HEK293T (cell line): ENCODE measurements at regions not wholly inside any gene's neighbourhood (a gene's known extent, or its start where the extent isn't known, plus 50 kb on each side); places are given as distances from the start of the nearest gene placed in this dataset.

Experiments
- BHLHE40 ChIP-seq: fragments of 450-650 bp; IDR thresholded peaks from 2 replicates; pipeline ENCODE4 v1.6.1; 2016; ENCODE audit warnings: mild to moderate bottlenecking, moderate library complexity, borderline replicate concordance
- CTBP1 ChIP-seq: fragments of 450-650 bp; IDR thresholded peaks from 2 replicates; pipeline ENCODE4 v1.6.1; 2016; ENCODE audit warnings: borderline replicate concordance
- ELF4 ChIP-seq: fragments of 450-650 bp; IDR thresholded peaks from 2 replicates; pipeline ENCODE4 v1.6.1; 2017; ENCODE audit warnings: antibody characterized with exemption
- FOXK2 ChIP-seq: fragments of 450-650 bp; IDR thresholded peaks from 2 replicates; pipeline ENCODE4 v1.6.1; 2016; ENCODE audit warnings: mild to moderate bottlenecking
- FOXM1 ChIP-seq: fragments of 450-650 bp; IDR thresholded peaks from 2 replicates; pipeline ENCODE4 v1.6.1; 2017; ENCODE audit warnings: mild to moderate bottlenecking, borderline replicate concordance
- HDGF ChIP-seq: fragments of 450-650 bp; IDR thresholded peaks from 2 replicates; pipeline ENCODE4 v1.6.1; 2017; ENCODE audit warnings: antibody characterized with exemption, borderline replicate concordance
- L3MBTL2 ChIP-seq: fragments of 450-650 bp; conservative IDR thresholded peaks from 2 replicates; pipeline ENCODE4 v1.6.1; 2016; ENCODE audit warnings: mild to moderate bottlenecking
- LEF1 ChIP-seq: fragments of 450-650 bp; IDR thresholded peaks from 2 replicates; pipeline ENCODE4 v1.6.1; 2017; ENCODE audit warnings: mild to moderate bottlenecking, borderline replicate concordance
- SP1 ChIP-seq: fragments of 450-650 bp; IDR thresholded peaks from 2 replicates; pipeline ENCODE4 v1.6.1; 2017
- SUZ12 ChIP-seq: fragments of 450-650 bp; IDR thresholded peaks from 2 replicates; pipeline ENCODE4 v1.6.1; 2016; ENCODE audit warnings: mild to moderate bottlenecking
- ZNF384 ChIP-seq: fragments of 450-650 bp; IDR thresholded peaks from 2 replicates; pipeline ENCODE4 v1.6.1; 2016
- TF ChIP-seq, protein P1 (sequence below): fragments of 450-650 bp; IDR thresholded peaks from 2 replicates; pipeline ENCODE4 v1.6.1; 2016

GRCh38 chr2:100222844-100223243 lies 80.5 kb upstream of the AFF3 start:
- TF ChIP-seq SP1 (no peak), SUZ12 (no peak), HDGF (no peak), ZNF384 (no peak), ELF4 (no peak), LEF1 (no peak), L3MBTL2 (no peak), FOXM1 (no peak), FOXK2 (no peak), CTBP1 (no peak), BHLHE40 (no peak)
- TF ChIP-seq, protein P1, sequence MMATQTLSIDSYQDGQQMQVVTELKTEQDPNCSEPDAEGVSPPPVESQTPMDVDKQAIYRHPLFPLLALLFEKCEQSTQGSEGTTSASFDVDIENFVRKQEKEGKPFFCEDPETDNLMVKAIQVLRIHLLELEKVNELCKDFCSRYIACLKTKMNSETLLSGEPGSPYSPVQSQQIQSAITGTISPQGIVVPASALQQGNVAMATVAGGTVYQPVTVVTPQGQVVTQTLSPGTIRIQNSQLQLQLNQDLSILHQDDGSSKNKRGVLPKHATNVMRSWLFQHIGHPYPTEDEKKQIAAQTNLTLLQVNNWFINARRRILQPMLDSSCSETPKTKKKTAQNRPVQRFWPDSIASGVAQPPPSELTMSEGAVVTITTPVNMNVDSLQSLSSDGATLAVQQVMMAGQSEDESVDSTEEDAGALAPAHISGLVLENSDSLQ: no peak
